HepG2 (cell line): ENCODE measurements at regions not wholly inside any gene's neighbourhood (a gene's known extent, or its start where the extent isn't known, plus 50 kb on each side); places are given as distances from the start of the nearest gene placed in this dataset.

ENCODE experiments used
- ATAC-seq: fragments of 200-7000 bp; cut with Tn5 transposase; 3 replicates; pipeline ENCODE4 v1.9.1; 2020; ENCODE audit warnings: mild to moderate bottlenecking, moderate library complexity
- BruUV-seq: library from RNA; stranded (reverse); fragments of 400-500 nt; replicated peaks from 2 replicates; lab custom pipeline; 2021; lab: Mats Ljungman, UMichigan
- CTCF ChIA-PET: fragments of 300-600 bp; formaldehyde crosslinking; extraction: SDS; loops from one replicate; lab custom pipeline; 2021; ENCODE audit warnings: low total read pairs, inconsistent platforms, low intra/inter-chr PET ratio; lab: Yijun Ruan, JAX
- POLR2A ChIA-PET: fragments of 350-600 bp; sonication (Branson Sonifier 250); formaldehyde crosslinking; loops from one replicate; lab custom pipeline; 2020; ENCODE audit warnings: antibody characterized with exemption, inconsistent platforms; lab: Yijun Ruan, JAX
- DNase-seq: peaks from one replicate; pipeline ENCODE4 v3.0.0-alpha.2; 2015; ENCODE audit warnings: low spot score
- FAIRE-seq: peaks from 3 replicates; lab custom pipeline; 2011; peaks lifted over from hg19 to GRCh38; lab: Jason Lieb, UNC
- H2AFZ ChIP-seq: one replicate; pipeline ENCODE4 v1.6.1; 2011; ENCODE audit warnings: low read length, inconsistent platforms
- H3K27ac ChIP-seq: fragments of 300-600 bp; 3 replicates; pipeline ENCODE4 v1.8.0; 2011; ENCODE audit warnings: mixed run types, mild to moderate bottlenecking, mixed read lengths, low read length, inconsistent platforms; ENCODE audit not compliant: insufficient read depth; ENCODE audit errors: extremely low read length
- H3K27me3 ChIP-seq, 2 experiments: fragments of 200-600 bp in 1 of 2; 2 replicates in 1 of 2; 3 replicates in 1 of 2; pipeline versions ENCODE4 v1.6.0 to v1.8.0; 2011; ENCODE audit warnings: low read length in 2 of 2, mild to moderate bottlenecking in 2 of 2, moderate library complexity in 2 of 2, inconsistent platforms in 1 of 2; ENCODE audit not compliant: insufficient read depth in 2 of 2, control insufficient read depth in 1 of 2
- H3K36me3 ChIP-seq, 2 experiments: fragments of 200-600 bp in 1 of 2; replicated peaks in 1 of 2; 2 replicates in 1 of 2; 3 replicates in 1 of 2; pipeline versions ENCODE4 v1.5.1 to v1.8.0; 2011; ENCODE audit warnings: low read length in 2 of 2, inconsistent platforms in 1 of 2; ENCODE audit not compliant: insufficient read depth in 2 of 2, control insufficient read depth in 1 of 2
- H3K4me1 ChIP-seq: 2 replicates; pipeline ENCODE4 v1.5.1; 2012; ENCODE audit warnings: low read length, inconsistent platforms; ENCODE audit not compliant: insufficient read depth
- H3K4me2 ChIP-seq: 2 replicates; pipeline ENCODE4 v1.6.0; 2011; ENCODE audit warnings: low read depth, low read length, inconsistent platforms
- H3K4me3 ChIP-seq, 3 experiments: fragments of 200-600 bp in 1 of 3; sonication (generic), shearing (Covaris generic) in 1 of 3; replicated peaks in 1 of 3; 2 replicates each; pipeline ENCODE4 v1.5.1; 2011 to 2016; ENCODE audit warnings: low read length in 3 of 3, inconsistent platforms in 2 of 3, low read depth in 2 of 3, mild to moderate bottlenecking in 2 of 3, control low read depth in 1 of 3, mixed read lengths in 1 of 3; ENCODE audit not compliant: insufficient read depth in 1 of 3
- H3K79me2 ChIP-seq: one replicate; pipeline ENCODE4 v1.6.1; 2011; ENCODE audit warnings: low read length, inconsistent platforms; ENCODE audit not compliant: insufficient read depth
- H3K9ac ChIP-seq: 2 replicates; pipeline ENCODE4 v1.6.0; 2011; ENCODE audit warnings: mild to moderate bottlenecking, low read depth, low read length, inconsistent platforms; ENCODE audit not compliant: insufficient read depth
- H3K9me3 ChIP-seq: 2 replicates; pipeline ENCODE4 v1.5.1; 2012; ENCODE audit warnings: mild to moderate bottlenecking, low read length
- H4K20me1 ChIP-seq: 2 replicates; pipeline ENCODE4 v1.6.0; 2011; ENCODE audit warnings: inconsistent platforms, mild to moderate bottlenecking, low read length, moderate library complexity; ENCODE audit not compliant: insufficient read depth
- CHD4 ChIP-seq: fragments of 200-600 bp; sonication (generic); IDR thresholded peaks from 2 replicates; pipeline ENCODE4 v1.7.0; 2017; ENCODE audit warnings: mild to moderate bottlenecking, low read length, borderline replicate concordance
- DRAP1 ChIP-seq: IDR thresholded peaks from 2 replicates; pipeline ENCODE4 v1.6.1; 2016; ENCODE audit warnings: missing genetic modification reagents, missing compliant biosample characterization
- GRHL1 ChIP-seq: sonication (generic); formaldehyde crosslinking; conservative IDR thresholded peaks from 2 replicates; pipeline ENCODE4 v1.8.0; 2022; ENCODE audit warnings: missing genetic modification reagents
- HHEX ChIP-seq: IDR thresholded peaks from 2 replicates; pipeline ENCODE4 v1.6.1; 2016; ENCODE audit warnings: control low read depth
- HNF4G ChIP-seq, 2 experiments: sonication (generic) in 1 of 2; formaldehyde crosslinking in 1 of 2; IDR thresholded peaks; 2 replicates each; pipeline versions ENCODE4 v1.4.0 to v1.6.1; 2011 to 2020; ENCODE audit warnings: borderline replicate concordance in 2 of 2, low read depth in 2 of 2, mild to moderate bottlenecking in 2 of 2, low read length in 1 of 2, missing genetic modification reagents in 1 of 2, moderate library complexity in 1 of 2
- SMARCC2 ChIP-seq: fragments of 450-650 bp; IDR thresholded peaks from 2 replicates; pipeline ENCODE4 v1.6.1; 2017; ENCODE audit warnings: antibody characterized with exemption, mild to moderate bottlenecking
- YY1 ChIP-seq: IDR thresholded peaks from 2 replicates; pipeline ENCODE4 v1.6.1; 2011; ENCODE audit warnings: low read length, low read depth, moderate library complexity, mild to moderate bottlenecking; ENCODE audit not compliant: insufficient read depth, insufficient replicate concordance
- ZBTB2 ChIP-seq: sonication (generic); formaldehyde crosslinking; IDR thresholded peaks from 2 replicates; pipeline ENCODE4 v1.8.0; 2022; ENCODE audit warnings: low read depth, missing genetic modification reagents
- ZMAT3 ChIP-seq: sonication (generic); formaldehyde crosslinking; conservative IDR thresholded peaks from 2 replicates; pipeline ENCODE4 v1.7.0; 2021; ENCODE audit warnings: missing genetic modification reagents
- ZNF33A ChIP-seq: sonication (generic); formaldehyde crosslinking; IDR thresholded peaks from 2 replicates; pipeline ENCODE4 v1.5.1; 2020; ENCODE audit warnings: missing genetic modification reagents, mild to moderate bottlenecking, moderate library complexity, borderline replicate concordance
- ZNF607 ChIP-seq: sonication (generic); formaldehyde crosslinking; IDR thresholded peaks from 2 replicates; pipeline ENCODE4 v1.5.1; 2020; ENCODE audit warnings: missing genetic modification reagents, mild to moderate bottlenecking, borderline replicate concordance
- WGBS: methylation state at CpG from one replicate; pipeline ENCODE4 v1.1.6; 2017; ENCODE audit warnings: low lambda C conversion rate; 5-methylcytosine and 5-hydroxymethylcytosine counted together
- in situ Hi-C: cut with HindIII; loops from 2 replicates; pipeline ENCODE4 v1.10.0; 2017; ENCODE audit warnings: low pct_unique_long_range_greater_than_20kb; ENCODE audit not compliant: extremely low pct_ligation_motif_present
- intact Hi-C: fragments of 100-400 bp; cut with micrococcal nuclease; formaldehyde crosslinking; loops from one replicate; pipeline ENCODE4 v1.10.0; 2022; ENCODE audit not compliant: unreplicated experiment

- POLR2A ChIA-PET, result no interaction called here
- no peaks in the 10 kb centered on the region for H3K9me3 ChIP-seq
- ATAC-seq (no peak), FAIRE-seq (no peak)
- no peak overlapping the region for H2AFZ ChIP-seq
- BruUV-seq, result no TSS peak
- H3K27ac ChIP-seq, result no peak overlapping the region
- no peaks in the 10 kb centered on the region for H3K79me2 ChIP-seq
- H3K27me3 ChIP-seq, result no peaks in the 10 kb centered on the region
- H3K4me3 ChIP-seq, result no peak overlapping the region
- no peaks in the 10 kb centered on the region for H3K4me1 ChIP-seq
- in situ Hi-C loops (no loop called here), intact Hi-C loops (no loop called here)
- H3K4me2 ChIP-seq, result no peak overlapping the region
- no peaks in the 10 kb centered on the region for H4K20me1 ChIP-seq
- no peaks in the 10 kb centered on the region for H3K36me3 ChIP-seq
- 17% methylated on average over 2 of the region's 2 CpGs for WGBS
- H3K9ac ChIP-seq, result no peak overlapping the region
- TF ChIP-seq GRHL1 (CRISPR knock-in tag), result no peak
- TF ChIP-seq DRAP1 (CRISPR knock-in tag), result no peak
- TF ChIP-seq, all 625 proteins: peak for 0
- DNase-seq, result no peak
- CTCF ChIA-PET, result no interaction called here
Measured at GRCh38 chr13:81686877-81687276, 1346.0 kb upstream of the SPRY2 start.

- POLR2A ChIA-PET, result no interaction called here
- Histone ChIP-seq H3K9me3 (no peaks in the 10 kb centered on the region), H3K4me3 (no peak overlapping the region), H3K4me2 (no peak overlapping the region), H3K79me2 (no peaks in the 10 kb centered on the region), H3K9ac (no peak overlapping the region), H3K36me3 (no peaks in the 10 kb centered on the region), H3K27me3 (no peaks in the 10 kb centered on the region), H2AFZ (no peak overlapping the region), H3K4me1 (no peaks in the 10 kb centered on the region), H4K20me1 (no peaks in the 10 kb centered on the region), H3K27ac (no peak overlapping the region)
- FAIRE-seq, result no peak
- no peak for DNase-seq
- TF ChIP-seq YY1, result no peak
- no peak for TF ChIP-seq ZNF607 (CRISPR knock-in tag)
- TF ChIP-seq ZNF33A (CRISPR knock-in tag), result no peak
- TF ChIP-seq HNF4G (IDR thresholded peaks at IDR 0.05; ENCODE audit: borderline replicate concordance, low read depth, low read length), result no peak
- no peak for TF ChIP-seq HNF4G (CRISPR knock-in tag; IDR thresholded peaks at IDR 0.05; ENCODE audit: borderline replicate concordance, low read depth)
- no peak for TF ChIP-seq HHEX (CRISPR knock-in tag)
- TF ChIP-seq SMARCC2, result no peak
- TF ChIP-seq CHD4, result no peak
- TF ChIP-seq ZMAT3 (CRISPR knock-in tag), result no peak
- TF ChIP-seq ZBTB2 (CRISPR knock-in tag), result no peak
- in situ Hi-C loops, result no loop called here
- intact Hi-C loops, result no loop called here
- CTCF ChIA-PET, result no interaction called here
- no peak for ATAC-seq
- WGBS, result 10% methylated on average over 4 of the region's 4 CpGs
- BruUV-seq, result no TSS peak
Measured at GRCh38 chr13:81683521-81683920, 1342.6 kb upstream of the SPRY2 start.
